ENCODE measurements at regions not wholly inside any gene's neighbourhood (a gene's known extent, or its start where the extent isn't known, plus 50 kb on each side); places are given as distances from the start of the nearest gene placed in this dataset.
"Not testable (repeated sequence)": the region's sequence is repeated elsewhere in the genome, so short reads cannot be mapped to it uniquely, and the experiment has no call there.

- intact Hi-C loops (cut with DNase I): no loop called here
- peak in 2 of 42 donors; percentile 28 to 51 for DNase-seq
These were observed 325.4 kb upstream of the SFSWAP start for GRCh38 chr12:131385313-131386166.

DNA sequence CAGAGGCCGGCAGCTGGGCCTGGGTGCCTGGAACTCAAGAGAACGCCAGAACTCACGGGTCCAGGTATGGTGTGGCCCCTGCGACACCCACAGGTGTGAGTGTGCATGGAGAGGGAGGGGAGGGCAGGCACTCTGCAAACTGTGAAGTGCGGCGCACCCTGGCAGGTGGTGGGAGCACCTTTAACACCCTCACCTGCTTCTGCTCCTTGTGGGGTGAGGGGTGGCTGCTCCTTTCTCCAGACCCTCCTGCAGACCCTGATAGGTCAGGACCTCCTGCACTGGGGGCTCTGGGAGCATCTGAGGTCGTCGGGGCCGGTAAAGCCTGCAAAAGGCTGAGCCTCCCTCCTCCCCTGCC is 324.7 kb upstream of the SFSWAP start:
- intact Hi-C loops (cut with DNase I): no loop called here
- DNase-seq: peak in 2 of 42 donors; percentile 27 to 31

DNA sequence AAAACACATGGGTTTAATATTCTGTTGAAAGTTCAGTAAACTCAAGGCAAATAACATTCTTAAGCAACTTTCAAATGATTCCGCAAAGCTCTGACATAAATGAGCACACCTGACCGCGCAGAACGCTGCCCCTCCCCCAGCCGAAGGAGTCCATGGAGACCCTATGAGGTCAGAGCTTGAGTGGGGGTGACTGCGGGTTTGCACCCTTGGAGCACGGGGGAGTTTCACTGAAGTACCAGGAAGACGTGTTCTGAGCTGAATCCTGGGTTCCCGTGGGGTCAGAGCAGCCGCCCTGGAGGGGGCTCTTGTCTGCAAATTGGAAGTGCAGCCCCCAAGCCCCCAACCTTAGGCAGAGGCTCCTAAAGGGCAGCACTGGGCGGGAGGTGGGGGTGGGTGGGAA is 324.1 kb upstream of the SFSWAP start:
- peak in 3 of 42 donors; percentile 11 to 28 (median 23) for DNase-seq
- intact Hi-C loops (cut with DNase I): no loop called here

DNA sequence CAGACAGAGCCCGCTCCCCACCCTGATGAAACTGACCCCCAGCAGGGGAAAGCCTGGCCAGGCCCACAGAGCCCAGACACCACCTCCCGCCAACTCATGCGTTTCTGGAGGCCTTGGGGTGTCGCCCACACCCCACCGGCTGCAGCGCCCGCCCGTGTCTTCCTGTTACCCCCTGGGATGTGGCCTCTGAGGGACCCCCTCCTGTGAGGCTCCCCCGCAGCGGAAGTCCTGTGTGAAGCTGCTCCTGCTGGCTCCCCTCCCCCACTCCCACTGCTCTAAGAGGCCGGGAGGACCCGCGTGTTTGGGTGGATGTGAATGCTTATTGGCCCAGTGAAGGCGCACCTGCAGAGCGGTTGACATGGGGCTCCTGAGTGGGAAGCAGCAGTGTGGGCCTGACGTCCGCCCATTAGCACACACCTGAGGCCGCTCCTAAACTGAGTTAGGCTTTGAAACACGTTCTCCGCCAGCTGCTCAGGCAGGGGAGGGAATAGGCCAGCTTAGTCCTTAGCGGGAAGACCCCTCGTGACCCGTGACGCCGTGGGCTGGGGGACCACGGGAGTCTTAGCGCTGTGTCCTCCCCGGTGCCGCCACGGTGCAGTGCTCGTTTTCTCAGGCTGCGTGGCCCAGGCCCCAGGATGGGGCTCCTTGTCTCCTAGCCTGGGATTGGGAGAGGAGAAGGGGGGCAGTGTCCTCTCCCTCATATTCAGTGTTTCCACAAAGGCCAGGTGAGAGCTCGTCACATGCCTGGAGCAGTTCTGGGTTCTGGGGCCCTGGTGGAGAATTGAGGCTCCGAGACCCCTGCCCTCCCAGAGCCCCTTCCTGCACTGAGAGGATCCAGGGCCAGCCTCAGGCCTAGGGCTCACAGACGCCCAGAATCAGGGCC is 323.4 kb upstream of the SFSWAP start:
- intact Hi-C loops (cut with DNase I): no loop called here
- peak in 4 of 42 donors; percentile 11 to 33 (median 24) for DNase-seq

GRCh38 chr12:131388164-131389053 is 322.5 kb upstream of the SFSWAP start:
- intact Hi-C loops (cut with DNase I): not testable (repeated sequence)
- DNase-seq: peak in 27 of 42 donors; percentile 9 to 71 (median 41)

DNA sequence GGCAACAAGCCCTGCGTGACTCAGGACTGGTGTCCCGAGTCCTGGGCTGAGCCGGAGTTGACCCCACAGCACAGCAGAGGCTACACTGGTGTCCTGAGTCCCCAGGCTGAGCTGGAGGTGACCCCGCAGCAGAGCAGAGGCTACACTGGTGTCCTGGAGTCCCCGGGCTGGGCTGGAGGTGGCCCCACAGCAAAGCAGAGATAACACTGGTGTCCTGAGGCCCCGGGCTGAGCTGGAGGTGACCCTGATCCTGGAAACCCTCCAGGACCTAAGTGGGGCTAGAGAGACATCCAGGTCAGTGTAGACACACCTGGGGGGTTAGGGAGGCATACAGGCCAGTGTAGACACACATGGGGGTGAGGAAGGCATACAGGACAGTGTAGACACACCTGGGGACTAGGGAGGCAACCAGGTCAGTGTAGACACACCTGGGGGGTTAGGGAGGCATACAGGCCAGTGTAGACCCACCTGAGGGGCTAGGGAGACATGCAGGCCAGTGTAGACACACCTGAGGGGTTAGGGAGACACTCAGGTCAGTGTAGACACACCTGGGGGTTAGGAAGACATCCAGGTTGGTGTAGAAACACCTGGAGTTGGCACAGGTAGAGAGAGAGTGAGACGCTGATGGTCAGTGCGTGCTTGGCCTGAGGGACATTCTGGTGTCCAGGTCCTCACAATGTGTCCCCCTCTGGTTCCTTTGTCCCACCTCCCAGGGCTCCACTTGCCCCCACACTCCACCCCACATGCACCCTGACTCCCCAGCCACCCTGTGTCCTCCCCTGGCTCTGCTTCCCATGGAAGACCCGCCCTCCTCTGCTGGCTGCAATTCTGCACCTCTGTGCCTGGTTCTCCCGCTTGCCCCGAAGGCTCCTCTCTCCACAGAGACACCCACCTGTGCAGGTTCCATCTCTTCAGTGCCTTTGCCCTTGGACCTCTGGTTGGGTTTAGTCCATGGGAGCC is 321.6 kb upstream of the SFSWAP start:
- intact Hi-C loops (cut with DNase I): no loop called here
- peak in 4 of 42 donors; percentile 8 to 28 (median 14) for DNase-seq

GRCh38 chr12:131390412-131391334 is 320.2 kb upstream of the SFSWAP start:
- intact Hi-C loops (cut with DNase I): no loop called here
- DNase-seq: peak in 13 of 42 donors; percentile 19 to 70 (median 31)

GRCh38 chr12:131391399-131391798 is 319.5 kb upstream of the SFSWAP start:
- peak in 2 of 42 donors; percentile 16 to 40 for DNase-seq
- intact Hi-C loops (cut with DNase I): no loop called here

GRCh38 chr12:131394752-131395151 is 316.1 kb upstream of the SFSWAP start:
- DNase-seq; intact Hi-C loops (cut with DNase I): not testable (repeated sequence)

- intact Hi-C loops (cut with DNase I); DNase-seq: not testable (repeated sequence)
These were observed 315.6 kb upstream of the SFSWAP start for GRCh38 chr12:131395209-131395684.

GRCh38 chr12:131395971-131396573 is 314.8 kb upstream of the SFSWAP start:
- no peak for DNase-seq
- intact Hi-C loops (cut with DNase I): no loop called here

DNA sequence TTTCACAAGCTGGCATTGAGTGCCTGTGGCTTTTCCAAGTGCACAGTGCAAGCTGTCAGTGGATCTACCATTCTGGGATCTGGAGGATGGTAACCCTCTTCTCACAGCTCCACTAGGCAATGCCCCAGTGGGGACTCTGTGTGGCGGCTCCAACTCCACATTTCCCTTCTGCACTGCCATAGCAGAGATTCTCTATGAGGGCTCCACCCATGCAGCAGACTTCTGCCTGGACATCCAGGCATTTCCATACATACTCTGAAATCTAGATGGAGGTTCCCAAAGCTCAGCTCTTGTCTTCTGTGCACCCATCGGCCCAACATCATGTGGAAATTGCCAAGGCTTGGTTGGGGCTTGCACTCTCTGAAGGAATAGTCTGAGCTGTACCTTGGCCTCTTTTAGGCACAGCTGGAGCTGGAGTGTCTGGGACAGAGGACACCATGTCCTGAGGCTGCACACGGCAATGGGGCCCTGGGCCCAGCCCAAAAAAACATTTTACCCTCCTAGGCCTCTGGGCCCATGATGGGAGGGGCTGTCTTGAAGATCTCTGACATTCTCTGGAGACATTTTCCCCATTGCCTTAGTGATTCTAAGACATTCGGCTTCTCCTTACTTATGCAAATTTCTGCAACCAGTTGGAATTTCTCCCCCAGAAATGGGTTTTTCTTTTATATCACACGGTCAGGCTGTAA is 313.3 kb upstream of the SFSWAP start:
- DNase-seq: no peak

GRCh38 chr12:131399000-131399399 is 311.9 kb upstream of the SFSWAP start:
- intact Hi-C loops (cut with DNase I): no loop called here
- no peak for DNase-seq

More for the DNA sequence above, 313.3 kb upstream of the SFSWAP start:
- intact Hi-C loops (cut with DNase I): no loop called here

DNA sequence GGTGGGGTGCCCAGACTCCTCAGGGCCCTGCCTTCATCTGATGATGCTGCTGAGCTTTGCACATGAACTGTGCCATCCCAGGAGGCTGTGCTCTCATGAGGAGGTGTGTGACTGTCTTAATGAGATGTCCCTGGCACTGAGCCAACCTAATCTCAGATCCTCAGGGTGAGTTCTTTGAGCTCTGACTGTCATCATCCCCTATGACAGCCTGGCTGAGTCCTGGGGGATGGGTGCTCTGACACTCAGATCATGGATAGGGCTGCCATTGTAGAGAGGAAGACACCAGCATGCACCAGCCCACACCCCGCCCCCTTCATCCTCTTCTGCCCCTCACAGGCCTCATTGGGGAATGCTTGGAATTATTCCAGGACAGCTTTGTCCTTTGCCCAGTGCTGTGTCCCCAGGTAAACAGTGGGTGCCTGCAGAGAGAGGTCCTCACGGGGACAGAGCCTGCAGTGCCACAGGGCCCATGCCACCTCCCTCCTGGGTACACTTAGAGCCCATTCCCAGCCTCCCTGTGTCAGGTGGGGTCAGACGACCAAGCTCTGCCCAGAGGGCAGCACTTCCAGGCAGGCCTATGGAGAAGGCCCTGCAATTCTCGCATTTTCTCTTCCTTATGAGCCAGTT is 310.1 kb upstream of the SFSWAP start:
- intact Hi-C loops (cut with DNase I): not testable (repeated sequence)
- peak in 23 of 42 donors; percentile 6 to 76 (median 41) for DNase-seq
